HG03354 (cell line): ENCODE measurements at regions not wholly inside any gene's neighbourhood (a gene's known extent, or its start where the extent isn't known, plus 50 kb on each side); places are given as distances from the start of the nearest gene placed in this dataset.

ENCODE experiments used
- ATAC-seq: cut with Tn5 transposase; IDR thresholded peaks from one replicate; pipeline ENCODE4 v1.9.1; 2021; ENCODE audit warnings: mild to moderate bottlenecking; ENCODE audit not compliant: unreplicated experiment, poor library complexity, severe bottlenecking

DNA sequence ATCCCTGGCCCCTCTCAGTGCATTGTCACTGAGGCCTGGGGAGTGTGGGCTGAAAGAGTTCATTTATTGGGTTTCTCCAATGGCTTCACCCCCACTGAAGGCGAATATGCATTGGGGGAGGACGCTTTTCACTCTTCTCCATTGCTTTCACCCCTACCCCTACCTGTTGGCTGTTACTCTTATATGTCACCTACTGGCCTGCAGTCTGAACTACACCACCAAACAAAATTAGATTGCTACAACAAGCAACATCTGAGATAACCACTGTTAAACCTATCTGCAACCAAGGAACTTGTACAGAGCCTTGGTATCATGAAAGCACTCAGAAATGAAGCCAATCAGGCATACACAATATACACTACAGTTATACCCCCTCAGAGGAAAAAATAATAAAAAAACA lies 203.7 kb downstream of the REEP3 start:
- no peak for ATAC-seq

DNA sequence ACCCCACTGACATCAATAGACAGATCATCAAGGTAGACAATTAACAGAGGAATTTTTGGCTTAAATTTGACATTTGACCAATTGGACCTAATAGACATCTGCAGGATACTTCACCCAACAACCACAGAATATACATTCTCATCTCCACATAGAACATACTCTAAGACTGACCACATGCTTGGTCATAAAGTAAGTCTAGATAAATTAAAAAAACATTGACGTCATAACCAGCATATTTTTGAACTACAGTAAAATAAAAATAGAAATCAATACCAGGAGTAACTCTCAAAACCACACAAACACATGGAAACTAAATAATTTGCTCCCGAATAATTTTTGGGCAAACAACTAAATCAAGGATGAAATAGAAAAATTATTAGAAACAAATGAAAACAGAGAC lies 205.7 kb downstream of the REEP3 start:
- ATAC-seq, result no peak

DNA sequence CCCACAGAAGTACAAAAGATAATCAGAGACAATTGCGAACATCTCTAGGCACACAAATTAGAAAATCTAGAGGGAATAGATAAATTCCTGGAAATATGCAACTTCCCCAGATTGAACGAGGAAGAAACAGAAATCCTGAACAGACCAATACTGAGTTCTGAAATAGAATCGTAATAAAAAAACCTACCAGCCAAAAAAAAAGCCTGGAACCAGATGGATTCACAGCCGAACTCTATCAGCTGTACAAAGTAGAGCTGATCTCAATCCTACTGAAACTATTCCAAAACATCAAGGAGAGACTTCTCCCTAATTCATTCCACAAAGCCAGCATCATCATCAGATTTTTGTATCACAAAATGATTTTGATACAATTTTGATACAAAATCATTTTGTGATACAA lies 206.4 kb downstream of the REEP3 start:
- no peak for ATAC-seq

DNA sequence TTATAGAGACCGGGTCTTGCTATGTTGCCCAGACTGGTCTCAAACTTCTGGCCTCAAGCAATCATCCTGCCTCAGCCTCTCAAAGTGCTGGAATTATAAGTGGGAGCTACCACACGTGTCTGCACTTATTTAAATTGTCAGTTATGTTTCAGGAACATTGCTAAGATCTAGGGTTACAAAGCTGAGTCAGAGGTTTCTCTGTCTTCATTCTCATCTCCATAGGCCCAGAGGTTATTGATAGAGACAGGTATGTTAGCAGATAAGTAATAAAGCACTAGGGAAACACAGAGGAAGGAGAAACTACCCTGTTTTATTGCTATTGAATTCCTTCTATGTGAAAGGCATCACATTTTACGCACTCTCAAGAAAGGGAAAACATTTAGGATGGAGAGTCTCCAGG lies 214.1 kb downstream of the REEP3 start:
- no peak for ATAC-seq

DNA sequence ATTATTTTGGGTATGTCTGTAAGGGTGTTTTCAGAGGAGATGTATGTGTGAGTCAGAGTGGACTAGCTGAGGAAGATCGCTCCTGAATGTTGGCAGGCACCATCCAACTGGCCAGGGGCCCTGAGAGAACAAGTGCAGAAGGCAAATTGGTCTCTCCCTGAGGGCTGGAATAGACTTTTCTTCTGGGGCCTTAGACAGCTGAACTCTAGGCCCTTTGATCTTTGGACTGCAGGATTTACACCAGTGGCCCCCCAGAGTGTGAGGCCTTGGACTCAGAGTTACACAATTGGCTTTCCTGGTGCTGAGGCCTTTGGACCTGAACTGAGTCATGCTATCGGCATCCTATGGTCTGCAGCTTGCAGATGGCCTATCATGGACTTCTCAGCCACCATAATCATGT lies 217.2 kb downstream of the REEP3 start:
- ATAC-seq, result no peak

DNA sequence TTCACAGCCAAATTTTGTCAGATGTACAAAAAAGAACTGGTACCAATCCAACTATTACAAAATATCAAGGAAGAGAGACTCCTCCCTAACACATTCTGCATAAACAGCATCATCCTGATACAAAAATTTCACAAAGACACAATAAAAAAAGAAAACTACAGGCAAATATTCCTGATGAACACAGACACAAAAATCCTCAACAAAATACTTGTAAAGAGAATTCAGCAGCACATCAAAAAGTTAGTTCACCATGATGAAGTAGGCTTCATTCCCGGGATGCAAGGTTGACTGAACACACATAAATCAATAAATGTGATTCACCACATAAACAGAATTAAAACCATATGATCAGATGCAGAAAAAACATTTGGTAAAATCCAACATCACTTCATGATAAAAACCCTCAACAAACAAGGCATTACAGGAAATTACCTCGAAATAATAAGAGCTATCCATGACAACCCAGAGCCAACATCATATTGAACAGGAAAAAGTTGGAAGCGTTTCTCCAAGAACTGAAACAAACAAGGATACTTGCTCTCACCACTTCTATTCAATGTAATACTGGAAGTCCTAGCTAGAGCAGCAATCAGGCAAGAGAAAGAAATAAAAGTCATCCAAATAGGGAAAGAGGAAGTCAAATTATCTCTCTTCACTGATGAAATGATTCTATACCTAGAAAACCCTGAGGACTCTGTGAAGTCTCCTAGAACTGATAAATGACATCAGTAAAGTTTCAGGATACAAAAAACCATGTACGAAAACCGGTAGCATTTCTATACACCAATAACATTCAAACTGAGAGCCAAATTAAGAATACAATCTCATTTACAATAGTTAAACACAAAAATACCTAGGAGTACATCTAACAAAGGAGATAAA lies 223.1 kb downstream of the REEP3 start:
- ATAC-seq, result no peak

DNA sequence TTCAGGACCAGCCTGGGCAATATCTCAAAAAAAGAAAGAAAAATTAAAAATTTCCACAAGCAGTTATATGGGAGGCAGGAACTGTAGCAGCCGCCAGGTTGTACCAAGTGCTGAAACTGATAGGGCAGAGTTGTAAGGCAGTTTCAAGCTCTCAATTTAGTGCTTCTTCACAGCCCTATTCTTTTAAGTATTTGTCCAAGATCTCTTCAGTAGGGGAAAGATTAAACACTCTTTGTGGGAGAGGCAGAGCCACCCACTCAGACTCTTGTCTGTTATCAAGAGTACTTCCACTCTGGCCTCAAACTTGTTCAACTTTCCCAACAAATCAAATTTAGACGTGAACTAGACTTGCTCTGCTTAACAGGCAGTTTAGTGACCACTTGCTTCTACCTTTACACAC lies 228.7 kb downstream of the REEP3 start:
- no peak for ATAC-seq

DNA sequence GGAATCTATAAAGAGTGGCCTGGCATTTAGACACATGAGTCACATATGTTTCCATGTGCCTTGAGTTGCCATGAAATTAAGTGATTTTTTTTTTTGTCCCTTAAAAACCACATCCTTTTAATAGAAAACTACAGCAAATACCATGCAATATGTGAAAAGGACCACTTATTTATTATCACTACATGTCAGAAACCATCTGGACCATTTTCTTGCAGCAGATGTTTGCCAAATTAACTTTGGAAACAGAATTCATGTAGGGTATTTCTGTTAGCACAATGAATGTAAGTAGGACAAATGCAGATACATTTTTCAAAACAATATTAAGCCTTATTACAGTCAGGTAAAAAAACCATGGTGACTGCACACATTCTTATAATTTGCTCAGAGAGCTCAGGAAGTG lies 230.6 kb downstream of the REEP3 start:
- no peak for ATAC-seq

DNA sequence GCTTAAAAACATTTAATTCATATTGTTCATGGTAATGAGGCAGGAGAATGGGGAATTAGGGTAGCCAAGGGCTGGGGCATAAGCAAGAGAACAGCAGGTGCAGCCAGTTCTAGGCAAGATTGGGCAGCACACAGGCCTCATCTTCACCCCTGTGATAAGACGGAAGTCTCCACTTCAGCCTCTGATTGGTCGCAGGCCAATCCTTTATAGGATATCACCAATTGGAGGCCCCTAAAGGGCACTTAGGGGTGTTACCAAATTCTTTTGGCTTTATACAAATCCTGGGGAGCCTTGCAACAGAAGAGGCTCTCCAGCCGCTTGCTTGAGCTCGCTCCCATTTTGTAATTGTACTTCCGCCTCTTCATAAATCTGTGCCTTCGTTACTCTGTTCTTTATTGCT lies 231.1 kb downstream of the REEP3 start:
- no peak for ATAC-seq

DNA sequence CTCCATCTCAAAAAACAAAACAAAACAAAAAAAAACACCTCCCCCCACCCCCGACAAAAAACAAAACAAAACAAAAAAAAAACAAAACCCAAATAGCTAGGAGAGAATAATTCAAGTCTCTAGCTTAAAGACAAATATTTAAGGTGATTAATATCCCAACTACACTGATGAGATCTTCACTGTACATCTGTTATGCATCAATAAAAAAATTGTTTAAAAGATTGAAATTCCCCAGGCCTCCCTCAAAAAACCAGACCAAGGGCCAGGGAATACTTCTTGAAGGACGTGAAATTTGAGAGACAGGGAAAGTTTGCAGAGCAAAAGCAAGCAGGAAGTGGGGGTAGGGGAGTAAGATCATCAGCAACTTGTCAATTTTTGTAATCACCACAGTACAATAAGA lies 232.6 kb downstream of the REEP3 start:
- no peak for ATAC-seq

DNA sequence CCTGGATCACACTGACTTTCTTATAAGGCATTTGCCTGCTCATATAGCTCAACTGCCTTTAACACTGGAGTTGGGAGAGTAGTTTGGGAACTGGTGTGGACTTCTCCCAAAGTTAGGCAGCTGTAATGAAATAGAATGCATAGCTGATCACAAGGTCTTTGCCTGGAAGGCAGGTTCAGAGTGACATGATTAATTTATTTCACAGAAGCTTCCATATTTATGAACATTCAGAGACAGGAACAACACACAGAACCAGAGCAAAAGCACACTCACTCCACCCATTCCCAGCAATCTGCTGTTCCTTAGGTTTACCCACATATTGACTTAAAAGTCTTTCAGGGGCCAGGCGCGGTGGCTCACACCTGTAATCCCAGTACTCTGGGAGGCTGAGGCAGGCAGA lies 234.2 kb downstream of the REEP3 start:
- no peak for ATAC-seq

DNA sequence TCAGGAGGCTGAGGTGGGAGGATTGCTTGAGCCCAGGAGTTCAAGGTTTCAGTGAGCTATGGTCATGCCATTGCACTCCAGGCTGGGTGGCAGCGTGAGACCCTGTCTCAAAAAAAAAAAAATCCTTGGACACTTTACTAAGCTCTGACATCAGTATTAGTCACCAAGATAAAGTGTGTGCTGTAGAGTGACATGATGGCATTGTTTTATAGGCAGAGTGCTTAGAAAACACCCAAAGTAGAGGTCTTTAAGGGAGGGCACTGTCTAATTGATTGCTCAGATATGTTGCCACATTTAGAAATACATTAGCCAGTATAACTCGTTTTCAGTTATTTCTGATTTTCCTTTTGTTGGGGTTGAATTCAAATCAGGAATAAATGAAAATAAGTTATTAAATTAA lies 235.9 kb downstream of the REEP3 start:
- no peak for ATAC-seq

DNA sequence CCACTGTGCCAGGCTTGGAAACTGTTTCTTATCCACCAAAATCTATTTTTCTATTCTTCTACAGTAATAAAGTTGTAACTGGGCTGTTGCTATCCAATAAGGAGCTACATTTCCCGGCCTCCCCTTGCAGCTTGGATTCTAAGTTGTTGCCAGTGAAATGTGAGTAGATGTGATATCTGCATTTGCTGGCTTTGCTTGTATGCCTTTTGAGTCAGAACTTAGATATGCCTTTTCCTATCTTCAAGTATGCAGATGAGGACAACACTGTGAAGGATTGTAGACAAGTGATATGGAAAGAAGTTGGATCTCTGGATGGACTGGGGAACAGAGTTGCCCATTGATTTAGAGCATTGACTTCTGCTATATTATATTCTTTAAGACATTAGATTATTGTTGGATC lies 236.9 kb downstream of the REEP3 start:
- no peak for ATAC-seq

DNA sequence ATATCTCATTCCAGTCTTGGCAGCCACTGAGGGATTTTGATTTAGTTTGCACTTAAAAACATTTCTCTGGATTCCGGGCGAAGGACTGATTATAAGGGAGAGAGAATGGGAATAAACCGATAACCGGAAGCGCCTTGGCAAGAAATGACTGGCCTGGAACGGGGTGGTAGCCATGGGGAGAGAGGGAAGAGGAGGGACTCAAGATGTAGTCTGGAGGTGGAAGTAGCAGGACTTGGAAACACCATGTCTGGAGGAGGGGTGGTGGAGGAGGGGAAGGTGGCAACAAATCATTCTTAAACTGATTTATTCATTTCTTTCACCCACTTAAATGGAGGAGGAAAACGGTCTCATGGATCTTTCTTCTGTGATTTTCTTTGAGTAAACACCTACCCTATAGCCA lies 238.1 kb downstream of the REEP3 start:
- ATAC-seq, result no peak

DNA sequence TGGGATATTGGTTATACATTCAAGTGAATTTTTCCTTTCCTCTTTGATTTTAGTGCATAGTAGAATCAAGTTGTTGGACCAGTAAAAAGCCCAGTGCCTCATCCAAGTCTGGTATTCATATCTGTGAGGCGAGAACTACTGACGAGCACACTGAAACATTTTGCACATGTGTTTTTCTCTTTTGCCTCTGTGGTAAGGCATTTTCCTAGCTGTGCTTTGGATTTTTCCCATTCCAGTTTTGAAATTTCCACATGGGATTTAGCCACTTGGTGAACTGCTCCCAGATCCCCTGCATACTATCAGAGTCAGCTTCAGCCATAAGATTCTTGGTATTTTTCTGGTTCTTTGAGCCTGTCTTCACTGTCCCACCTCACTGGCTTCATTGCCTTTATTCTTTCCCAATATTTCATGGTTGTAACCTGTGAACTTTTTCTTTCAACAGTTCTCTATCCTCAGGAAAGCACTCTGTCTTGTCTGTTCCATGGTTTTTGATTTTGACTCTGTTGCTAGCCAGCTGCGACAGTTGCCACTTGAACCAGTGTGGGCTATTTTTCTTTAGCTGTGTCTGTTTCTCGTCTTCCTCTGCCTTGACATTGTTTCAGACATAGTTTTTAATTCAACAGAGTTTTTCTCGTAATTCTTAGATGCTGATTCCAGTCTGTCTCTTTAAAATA lies 239.0 kb downstream of the REEP3 start:
- ATAC-seq, result no peak

DNA sequence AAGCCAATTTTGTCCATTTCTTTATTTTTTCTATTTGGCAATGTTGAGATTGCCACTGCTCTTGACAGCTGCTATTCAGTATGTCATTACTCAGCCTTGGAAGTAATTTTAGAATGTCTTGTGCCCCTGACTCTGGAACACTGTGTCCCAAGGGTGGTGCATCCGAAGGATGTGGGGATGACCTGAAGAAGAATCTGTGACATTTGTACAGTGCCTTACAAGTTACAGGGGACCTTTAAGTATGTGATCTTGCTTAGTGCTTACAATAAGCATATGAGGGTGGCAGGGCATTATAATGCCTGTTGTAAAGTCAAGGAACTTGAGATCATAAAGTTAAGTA lies 239.5 kb downstream of the REEP3 start:
- ATAC-seq, result no peak

DNA sequence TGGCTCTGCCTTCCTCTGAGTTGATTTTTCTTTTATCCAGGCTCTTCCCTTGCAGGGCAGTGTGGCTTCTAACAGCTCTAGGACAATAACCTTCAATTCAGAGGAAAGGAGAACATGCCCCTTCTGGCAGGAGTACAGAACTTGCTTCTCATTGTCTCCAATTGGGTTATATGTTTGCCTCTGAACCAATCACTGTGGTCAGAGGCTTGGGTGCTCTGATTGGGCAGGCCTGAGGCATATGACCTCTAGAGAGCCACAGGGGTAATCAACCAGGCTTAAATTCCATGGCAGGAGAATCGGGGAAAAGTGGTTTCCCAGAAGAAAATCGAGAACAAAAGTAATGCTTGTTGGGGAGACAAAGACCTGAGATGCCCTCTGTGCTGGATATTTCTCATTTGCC lies 240.0 kb downstream of the REEP3 start:
- no peak for ATAC-seq

DNA sequence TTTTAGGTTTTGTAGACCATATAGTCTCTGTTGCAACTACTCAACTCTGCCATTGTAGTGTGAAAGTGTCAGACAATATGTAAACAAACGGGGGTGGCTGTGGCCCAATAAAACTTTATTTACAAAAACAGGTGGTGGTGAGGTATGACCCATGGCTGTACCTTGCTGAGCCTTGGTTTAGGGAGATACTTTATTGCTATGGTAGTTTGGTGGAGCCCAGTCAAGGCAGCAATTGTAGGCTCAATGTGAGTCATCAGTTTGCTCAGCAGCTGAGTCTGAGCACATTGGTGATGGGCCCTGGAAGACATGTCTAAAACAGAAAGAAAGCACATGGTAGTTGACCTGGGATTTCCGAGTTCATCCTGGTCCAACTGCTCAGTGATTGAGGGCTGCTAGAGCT lies 242.5 kb downstream of the REEP3 start:
- ATAC-seq, result no peak

DNA sequence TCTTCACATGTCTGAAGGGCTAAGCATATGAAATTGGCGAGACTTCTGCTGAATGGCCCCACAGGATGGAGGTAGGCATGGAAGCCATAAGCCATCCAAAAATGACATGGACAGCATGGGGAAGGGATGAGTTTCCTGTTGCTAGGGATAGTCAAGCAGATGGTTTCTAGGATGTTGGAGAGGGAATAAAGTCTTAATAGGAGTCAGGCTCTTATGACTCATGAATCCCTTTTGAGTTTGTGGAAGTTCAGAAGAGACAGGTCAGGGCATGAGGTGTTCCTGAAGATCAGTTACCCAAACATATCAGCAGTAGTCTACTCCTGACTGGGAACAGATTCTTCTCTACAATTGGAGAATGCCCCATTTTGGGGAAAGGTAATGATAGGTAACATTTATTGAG lies 243.9 kb downstream of the REEP3 start:
- ATAC-seq, result no peak

DNA sequence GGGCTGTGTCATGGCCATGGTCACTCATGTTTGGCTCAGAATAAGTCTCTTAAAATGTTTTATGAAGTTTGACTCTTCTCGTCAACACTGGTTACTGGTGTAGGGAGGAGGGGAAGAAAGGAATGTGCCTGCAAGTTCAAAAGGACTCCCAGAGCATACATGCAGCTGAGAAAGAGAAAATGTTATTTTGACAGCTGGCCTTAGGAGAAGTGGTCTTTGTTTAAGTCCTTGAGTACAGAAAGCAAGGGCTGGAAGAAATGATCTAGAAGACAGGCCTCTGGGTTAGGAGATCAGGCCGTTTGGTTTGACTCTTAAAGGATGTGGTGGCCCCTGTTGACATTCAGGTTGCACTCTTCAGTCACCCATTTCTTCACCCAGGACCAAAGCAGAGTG lies 245.5 kb downstream of the REEP3 start:
- ATAC-seq, result no peak

DNA sequence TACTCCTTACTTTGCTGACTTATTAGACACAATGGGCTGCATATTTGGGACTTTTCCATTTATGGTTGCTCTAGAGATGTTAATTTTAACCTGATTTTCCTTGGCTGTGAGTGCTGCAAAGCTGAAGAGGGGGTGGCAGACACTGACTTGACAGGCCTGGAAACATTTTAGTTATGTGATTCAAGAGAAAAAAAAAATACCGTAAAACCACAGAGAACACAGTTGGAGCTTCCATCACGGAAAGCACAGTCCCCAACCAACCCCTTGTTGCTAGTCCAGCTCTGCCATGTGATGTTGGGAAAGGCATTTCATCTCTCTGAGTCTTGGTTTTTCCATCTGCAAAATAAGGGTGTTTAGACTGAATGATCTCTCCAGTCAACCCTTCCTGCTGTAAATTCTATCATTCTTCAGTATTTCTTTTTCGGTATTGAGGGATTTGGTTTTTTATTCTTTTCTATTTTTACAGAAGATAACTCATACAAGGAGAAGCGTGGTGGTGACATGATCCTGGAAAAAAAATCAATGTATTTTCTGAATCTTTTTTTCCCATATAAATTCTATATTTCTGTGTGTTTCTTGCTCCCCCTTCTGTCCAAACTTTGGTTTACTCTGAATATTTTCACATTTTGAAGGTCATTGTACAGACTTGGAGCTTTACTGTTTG lies 246.1 kb downstream of the REEP3 start:
- ATAC-seq, result no peak
